Fibroblast of pulmonary artery (primary cell): ENCODE measurements at regions not wholly inside any gene's neighbourhood (a gene's known extent, or its start where the extent isn't known, plus 50 kb on each side); places are given as distances from the start of the nearest gene placed in this dataset.

Experiments
- DNase-seq: peaks from one replicate; pipeline ENCODE4 v3.0.0-alpha.2; 2010; ENCODE audit warnings: low read depth
- H3K4me3 ChIP-seq: replicated peaks from 2 replicates; pipeline ENCODE4 v1.5.1; 2011; ENCODE audit warnings: low read depth, mild to moderate bottlenecking, control low read depth, low read length, moderate library complexity
- TF ChIP-seq, protein P1 (sequence below): IDR thresholded peaks from 2 replicates; pipeline ENCODE4 v1.5.1; 2011; ENCODE audit warnings: mild to moderate bottlenecking, control low read depth, low read length, inconsistent platforms; ENCODE audit errors: missing control alignments

- TF ChIP-seq, protein P1, sequence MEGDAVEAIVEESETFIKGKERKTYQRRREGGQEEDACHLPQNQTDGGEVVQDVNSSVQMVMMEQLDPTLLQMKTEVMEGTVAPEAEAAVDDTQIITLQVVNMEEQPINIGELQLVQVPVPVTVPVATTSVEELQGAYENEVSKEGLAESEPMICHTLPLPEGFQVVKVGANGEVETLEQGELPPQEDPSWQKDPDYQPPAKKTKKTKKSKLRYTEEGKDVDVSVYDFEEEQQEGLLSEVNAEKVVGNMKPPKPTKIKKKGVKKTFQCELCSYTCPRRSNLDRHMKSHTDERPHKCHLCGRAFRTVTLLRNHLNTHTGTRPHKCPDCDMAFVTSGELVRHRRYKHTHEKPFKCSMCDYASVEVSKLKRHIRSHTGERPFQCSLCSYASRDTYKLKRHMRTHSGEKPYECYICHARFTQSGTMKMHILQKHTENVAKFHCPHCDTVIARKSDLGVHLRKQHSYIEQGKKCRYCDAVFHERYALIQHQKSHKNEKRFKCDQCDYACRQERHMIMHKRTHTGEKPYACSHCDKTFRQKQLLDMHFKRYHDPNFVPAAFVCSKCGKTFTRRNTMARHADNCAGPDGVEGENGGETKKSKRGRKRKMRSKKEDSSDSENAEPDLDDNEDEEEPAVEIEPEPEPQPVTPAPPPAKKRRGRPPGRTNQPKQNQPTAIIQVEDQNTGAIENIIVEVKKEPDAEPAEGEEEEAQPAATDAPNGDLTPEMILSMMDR, result peak; percentile 5
- DNase-seq, result no peak
These were observed 1297.5 kb upstream of the CITED2 start for GRCh38 chr6:140671926-140672325.

GRCh38 chr6:140670021-140670420 is 1295.6 kb upstream of the CITED2 start:
- peak; percentile 47 for DNase-seq
- TF ChIP-seq, protein P1, result no peak

More at GRCh38 chr6:140671926-140672325, 1297.5 kb upstream of the CITED2 start:
- H3K4me3 ChIP-seq, result no peak overlapping the region

GRCh38 chr6:140669321-140669720 is 1294.9 kb upstream of the CITED2 start:
- H3K4me3 ChIP-seq, result no peak overlapping the region
- TF ChIP-seq, protein P1, result no peak
- DNase-seq, result peak; percentile 39

More at GRCh38 chr6:140670021-140670420, 1295.6 kb upstream of the CITED2 start:
- no peak overlapping the region for H3K4me3 ChIP-seq

DNA sequence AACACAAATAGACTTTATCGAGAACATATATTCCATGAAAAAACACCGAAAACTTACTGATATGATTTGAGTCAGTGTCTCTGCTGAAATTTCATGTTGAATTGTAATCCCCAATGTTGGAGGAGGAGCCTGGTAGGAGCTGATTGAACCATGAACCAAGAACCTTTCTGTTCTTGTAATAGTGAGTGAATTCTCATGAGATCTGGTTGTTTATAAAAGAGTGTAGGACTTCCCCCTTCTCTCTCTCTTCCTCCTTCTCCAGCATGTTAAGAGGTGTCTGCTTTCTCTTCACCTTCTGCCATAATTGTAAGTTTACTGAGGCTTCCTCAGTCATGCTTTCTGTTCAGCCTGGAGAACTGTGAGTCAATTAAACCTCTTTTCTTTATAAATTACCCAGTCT is 1289.3 kb upstream of the CITED2 start:
- H3K4me3 ChIP-seq, result no peak overlapping the region
- TF ChIP-seq, protein P1, result no peak
- DNase-seq, result no peak

DNA sequence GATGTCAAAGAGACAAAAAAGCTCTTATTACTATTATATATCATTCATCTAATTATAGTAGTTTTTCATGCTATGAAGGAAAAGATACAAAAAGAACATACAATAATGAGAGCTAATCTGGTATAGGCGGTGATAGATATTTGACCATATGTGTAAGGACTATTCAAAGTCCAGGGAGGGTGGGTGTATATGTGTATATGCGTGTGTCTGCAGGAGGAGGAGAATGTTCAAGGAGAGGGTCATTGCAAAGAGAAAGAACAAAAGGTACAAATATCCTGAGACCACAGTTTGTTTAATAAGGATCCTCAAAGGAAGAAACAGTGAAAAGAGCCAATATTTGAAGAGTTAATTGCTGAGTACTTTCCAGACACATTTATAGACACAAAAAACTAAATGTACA is 1288.6 kb upstream of the CITED2 start:
- TF ChIP-seq, protein P1, result no peak
- no peak for DNase-seq
- no peak overlapping the region for H3K4me3 ChIP-seq

GRCh38 chr6:140661691-140662090 is 1287.2 kb upstream of the CITED2 start:
- TF ChIP-seq, protein P1, result no peak
- no peak overlapping the region for H3K4me3 ChIP-seq
- no peak for DNase-seq

- DNase-seq, result no peak
- no peak overlapping the region for H3K4me3 ChIP-seq
- TF ChIP-seq, protein P1, result no peak
These were observed 1285.8 kb upstream of the CITED2 start for GRCh38 chr6:140660295-140660694.
